Stomach (tissue), 4 donors: ENCODE measurements at regions not wholly inside any gene's neighbourhood (a gene's known extent, or its start where the extent isn't known, plus 50 kb on each side); places are given as distances from the start of the nearest gene placed in this dataset.

Source experiments
- POLR2A ChIP-seq, 4 donors: fragments of 450-650 bp; IDR thresholded peaks; one replicate each; pipeline ENCODE4 v1.6.1; 2016; ENCODE audit warnings: antibody characterized with exemption in 4 of 4, control low read depth in 2 of 4, mild to moderate bottlenecking in 1 of 4, moderate library complexity in 1 of 4
- POLR2AphosphoS5 ChIP-seq, 3 donors: sonication (generic); formaldehyde crosslinking; IDR thresholded peaks; one replicate each; pipeline ENCODE4 v1.6.1; 2016; ENCODE audit warnings: antibody characterized with exemption in 3 of 3
- TF ChIP-seq, protein P1 (sequence below), 7 experiments: fragments of 450-650 bp in 4 of 7; fragments of 200-600 bp in 3 of 7; sonication (generic) in 3 of 7; IDR thresholded peaks; one replicate each; pipeline ENCODE4 v1.5.1; 2016 to 2019; ENCODE audit warnings: antibody characterized with exemption in 7 of 7, control low read depth in 2 of 7, mild to moderate bottlenecking in 1 of 7

DNA sequence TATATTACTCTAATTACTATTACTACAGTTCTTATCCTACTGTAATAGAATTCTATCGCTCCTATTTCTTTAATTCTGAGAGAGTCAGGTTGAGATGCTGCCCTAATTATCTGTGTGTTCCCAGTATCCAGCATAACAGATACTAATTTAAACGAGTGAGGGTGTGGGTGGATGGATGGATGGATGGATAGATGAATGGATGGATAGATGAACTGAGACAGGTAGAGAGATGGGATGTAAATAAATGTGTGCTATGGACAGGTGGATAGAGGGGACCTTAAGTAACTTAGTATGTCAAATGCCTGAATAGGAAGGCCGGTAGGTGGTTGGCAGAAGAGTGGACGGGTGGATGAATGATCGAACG lies 143.6 kb upstream of the ADRA1B start:
- TF ChIP-seq POLR2A (IDR thresholded peaks at IDR 0.05) (no peak), POLR2AphosphoS5 (IDR thresholded peaks at IDR 0.05) (no peak)
- TF ChIP-seq, protein P1, sequence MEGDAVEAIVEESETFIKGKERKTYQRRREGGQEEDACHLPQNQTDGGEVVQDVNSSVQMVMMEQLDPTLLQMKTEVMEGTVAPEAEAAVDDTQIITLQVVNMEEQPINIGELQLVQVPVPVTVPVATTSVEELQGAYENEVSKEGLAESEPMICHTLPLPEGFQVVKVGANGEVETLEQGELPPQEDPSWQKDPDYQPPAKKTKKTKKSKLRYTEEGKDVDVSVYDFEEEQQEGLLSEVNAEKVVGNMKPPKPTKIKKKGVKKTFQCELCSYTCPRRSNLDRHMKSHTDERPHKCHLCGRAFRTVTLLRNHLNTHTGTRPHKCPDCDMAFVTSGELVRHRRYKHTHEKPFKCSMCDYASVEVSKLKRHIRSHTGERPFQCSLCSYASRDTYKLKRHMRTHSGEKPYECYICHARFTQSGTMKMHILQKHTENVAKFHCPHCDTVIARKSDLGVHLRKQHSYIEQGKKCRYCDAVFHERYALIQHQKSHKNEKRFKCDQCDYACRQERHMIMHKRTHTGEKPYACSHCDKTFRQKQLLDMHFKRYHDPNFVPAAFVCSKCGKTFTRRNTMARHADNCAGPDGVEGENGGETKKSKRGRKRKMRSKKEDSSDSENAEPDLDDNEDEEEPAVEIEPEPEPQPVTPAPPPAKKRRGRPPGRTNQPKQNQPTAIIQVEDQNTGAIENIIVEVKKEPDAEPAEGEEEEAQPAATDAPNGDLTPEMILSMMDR (IDR thresholded peaks at IDR 0.05), result no peak
